Uterus (tissue), 3 donors: ENCODE measurements at regions not wholly inside any gene's neighbourhood (a gene's known extent, or its start where the extent isn't known, plus 50 kb on each side); places are given as distances from the start of the nearest gene placed in this dataset.

Source experiments
- DNase-seq, 2 donors: peaks; one replicate each; pipeline ENCODE4 v3.0.0-alpha.2; 2019 to 2020
- H3K27ac ChIP-seq, 2 donors: fragments of 200-600 bp; sonication (generic); 1 replicate in 1 of 2; 2 replicates in 1 of 2; pipeline ENCODE4 v1.5.1; 2016 to 2018
- H3K27me3 ChIP-seq, 2 donors: fragments of 200-600 bp; sonication (generic); one replicate each; pipeline ENCODE4 v1.5.1; 2018 to 2019; ENCODE audit warnings: control low read depth in 1 of 2
- H3K36me3 ChIP-seq, 2 donors: fragments of 200-600 bp; sonication (generic); one replicate each; pipeline ENCODE4 v1.5.1; 2019; ENCODE audit warnings: control low read depth in 1 of 2
- H3K4me1 ChIP-seq, 2 donors: fragments of 200-600 bp; sonication (generic); one replicate each; pipeline ENCODE4 v1.5.1; 2018 to 2019; ENCODE audit warnings: control low read depth in 1 of 2
- H3K4me3 ChIP-seq, 2 donors: fragments of 200-600 bp; sonication (generic); 1 replicate in 1 of 2; 2 replicates in 1 of 2; pipeline ENCODE4 v1.5.1; 2018 to 2019; ENCODE audit warnings: mild to moderate bottlenecking in 1 of 2
- H3K9me3 ChIP-seq, 2 donors: fragments of 200-600 bp; sonication (generic); one replicate each; pipeline ENCODE4 v1.5.1; 2019; ENCODE audit warnings: control low read depth in 1 of 2
- CTCF ChIP-seq, 4 experiments: fragments of 200-600 bp in 2 of 4; fragments of 450-650 bp in 2 of 4; sonication (generic) in 2 of 4; IDR thresholded peaks; one replicate each; pipeline ENCODE4 v1.5.1; 2016 to 2019; ENCODE audit warnings: antibody characterized with exemption in 4 of 4, mild to moderate bottlenecking in 2 of 4, moderate library complexity in 1 of 4
- POLR2A ChIP-seq, 2 donors: fragments of 450-650 bp; IDR thresholded peaks; one replicate each; pipeline ENCODE4 v1.6.1; 2016; ENCODE audit warnings: antibody characterized with exemption in 2 of 2, mild to moderate bottlenecking in 1 of 2, moderate library complexity in 1 of 2
- intact Hi-C: fragments of 100-400 bp; cut with DNase I; formaldehyde crosslinking; loops from one replicate; pipeline ENCODE4 v1.15.1; 2023; ENCODE audit warnings: low total_unique reads
- donor health status: DM: yes; HTN: yes; CAD: no.

DNA sequence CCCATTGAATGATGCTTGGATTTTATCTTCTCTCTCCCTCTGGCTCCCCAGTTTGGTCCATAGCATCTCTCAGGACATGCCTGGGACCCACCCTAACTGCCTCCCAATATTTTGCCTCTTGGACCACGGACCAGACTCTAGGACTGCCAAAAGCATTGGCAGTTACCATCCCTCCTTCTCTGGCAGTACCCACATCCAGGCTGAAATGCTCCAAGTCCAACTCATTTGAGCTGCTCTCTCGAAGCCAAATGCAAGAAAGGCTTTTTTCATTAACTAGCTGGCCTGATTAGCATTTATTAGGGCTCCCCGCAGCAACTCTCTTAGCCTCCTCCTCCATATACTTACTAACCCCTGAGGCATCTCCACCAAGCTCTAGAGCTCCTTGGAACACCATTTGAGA, 140.0 kb upstream of the GRIK3 start:
- Histone ChIP-seq H3K27me3 (no peaks in the 10 kb centered on the region), H3K4me1 (no peaks in the 10 kb centered on the region), H3K9me3 (no peaks in the 10 kb centered on the region), H3K36me3 (no peaks in the 10 kb centered on the region), H3K4me3 (no peak overlapping the region), H3K27ac (no peak overlapping the region)
- DNase-seq = no peak
- intact Hi-C loops = no loop called here
- no peak for TF ChIP-seq CTCF (IDR thresholded peaks at IDR 0.05)
- no peak for TF ChIP-seq POLR2A (IDR thresholded peaks at IDR 0.05)

- Histone ChIP-seq H3K36me3 (no peaks in the 10 kb centered on the region), H3K27ac (no peak overlapping the region), H3K4me1 (no peaks in the 10 kb centered on the region), H3K9me3 (no peaks in the 10 kb centered on the region), H3K4me3 (no peak overlapping the region), H3K27me3 (no peaks in the 10 kb centered on the region)
- intact Hi-C loops = no loop called here
- no peak for DNase-seq
- TF ChIP-seq POLR2A (IDR thresholded peaks at IDR 0.05) (no peak), CTCF (IDR thresholded peaks at IDR 0.05) (no peak)
Observed at GRCh38 chr1:37174876-37175275, 140.6 kb upstream of the GRIK3 start.

DNA sequence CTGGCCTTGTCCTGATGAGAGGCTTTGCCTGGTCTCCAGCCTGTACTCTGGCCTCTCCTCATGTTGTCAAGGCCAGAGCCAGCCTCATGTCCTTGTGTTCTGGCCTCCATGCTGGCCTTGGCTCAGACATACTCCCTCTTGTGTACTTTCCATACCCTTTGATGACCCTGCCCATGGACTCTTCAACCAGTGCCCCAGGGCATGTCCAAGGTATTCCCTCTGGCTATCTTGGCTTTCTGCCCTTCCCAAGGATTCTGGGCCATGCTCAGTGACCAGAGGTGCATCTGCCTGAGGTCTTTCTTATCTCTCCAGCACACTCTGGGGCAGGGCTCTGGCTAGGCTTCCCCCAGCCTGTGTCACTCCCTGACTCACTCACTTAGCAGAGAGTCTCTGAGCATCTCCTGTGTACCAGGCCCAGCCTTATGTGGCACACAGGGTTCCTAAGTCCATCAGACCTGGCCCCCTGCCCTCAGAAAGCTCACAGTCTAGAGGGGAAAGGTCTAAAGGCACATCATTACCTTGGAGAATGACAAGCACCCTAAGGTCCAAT, 141.4 kb upstream of the GRIK3 start:
- no peak for TF ChIP-seq POLR2A (IDR thresholded peaks at IDR 0.05)
- no peak for TF ChIP-seq CTCF (IDR thresholded peaks at IDR 0.05)
- Histone ChIP-seq H3K36me3 (no peaks in the 10 kb centered on the region), H3K4me1 (no peaks in the 10 kb centered on the region), H3K9me3 (no peaks in the 10 kb centered on the region), H3K27me3 (no peaks in the 10 kb centered on the region), H3K27ac (no peak overlapping the region), H3K4me3 (no peak overlapping the region)
- DNase-seq = no peak
- intact Hi-C loops = no loop called here

GRCh38 chr1:37176269-37176668, 142.0 kb upstream of the GRIK3 start:
- Histone ChIP-seq H3K4me1 (no peaks in the 10 kb centered on the region), H3K27ac (no peak overlapping the region), H3K9me3 (no peaks in the 10 kb centered on the region), H3K36me3 (no peaks in the 10 kb centered on the region), H3K4me3 (no peak overlapping the region), H3K27me3 (no peaks in the 10 kb centered on the region)
- intact Hi-C loops = no loop called here
- DNase-seq = no peak
- TF ChIP-seq POLR2A (IDR thresholded peaks at IDR 0.05) = no peak
- no peak for TF ChIP-seq CTCF (IDR thresholded peaks at IDR 0.05)

- Histone ChIP-seq H3K27ac (no peak overlapping the region), H3K27me3 (no peaks in the 10 kb centered on the region), H3K4me1 (no peaks in the 10 kb centered on the region), H3K36me3 (no peaks in the 10 kb centered on the region), H3K9me3 (no peaks in the 10 kb centered on the region), H3K4me3 (no peak overlapping the region)
- TF ChIP-seq CTCF (IDR thresholded peaks at IDR 0.05) (no peak), POLR2A (IDR thresholded peaks at IDR 0.05) (no peak)
- no peak for DNase-seq
- intact Hi-C loops = no loop called here
Observed at GRCh38 chr1:37177230-37177864, 143.0 kb upstream of the GRIK3 start.
